ENCODE measurements at regions not wholly inside any gene's neighbourhood (a gene's known extent, or its start where the extent isn't known, plus 50 kb on each side); places are given as distances from the start of the nearest gene placed in this dataset.

GRCh38 chr14:101193845-101194372 lies 290.4 kb upstream of the RTL1 start:
- no peaks in the 10 kb centered on the region for H3K36me3 ChIP-seq (ENCODE audit: insufficient read depth)
- no peak overlapping the region for H3K4me2 ChIP-seq
- H3K9ac ChIP-seq = no peak overlapping the region
- H3K27ac ChIP-seq = no peak overlapping the region
- peaks cover 44% of the 10 kb centered on the region for H3K27me3 ChIP-seq (ENCODE audit: insufficient read depth, low read depth)
- no peak overlapping the region for H2AFZ ChIP-seq (ENCODE audit: low read depth)
- no peaks in the 10 kb centered on the region for H4K20me1 ChIP-seq (ENCODE audit: insufficient read depth)
- no peak overlapping the region for H3K4me3 ChIP-seq (IDR thresholded peaks at IDR 0.05; ENCODE audit: insufficient read depth, low read depth, low read length)
- H3K4me1 ChIP-seq (ENCODE audit: low read depth, poor library complexity, severe bottlenecking) = no peaks in the 10 kb centered on the region
- TF ChIP-seq CTCF (conservative IDR thresholded peaks at IDR 0.05; ENCODE audit: low read depth, low read length) = no peak
- H3K79me2 ChIP-seq (ENCODE audit: insufficient read depth, low read depth) = no peaks in the 10 kb centered on the region

GRCh38 chr14:101194373-101195308 lies 291.1 kb upstream of the RTL1 start:
- Histone ChIP-seq H3K27ac (no peak overlapping the region), H3K27me3 (ENCODE audit: insufficient read depth, low read depth) (peaks cover 43% of the 10 kb centered on the region), H3K9ac (no peak overlapping the region), H3K4me3 (IDR thresholded peaks at IDR 0.05; ENCODE audit: insufficient read depth, low read depth, low read length) (no peak overlapping the region), H3K4me1 (ENCODE audit: low read depth, poor library complexity, severe bottlenecking) (no peaks in the 10 kb centered on the region), H3K4me2 (no peak overlapping the region), H3K79me2 (ENCODE audit: insufficient read depth, low read depth) (no peaks in the 10 kb centered on the region), H2AFZ (ENCODE audit: low read depth) (no peak overlapping the region), H4K20me1 (ENCODE audit: insufficient read depth) (no peaks in the 10 kb centered on the region), H3K36me3 (ENCODE audit: insufficient read depth) (no peaks in the 10 kb centered on the region)
- TF ChIP-seq CTCF (conservative IDR thresholded peaks at IDR 0.05; ENCODE audit: low read depth, low read length) = no peak

GRCh38 chr14:101195309-101195901 lies 291.9 kb upstream of the RTL1 start:
- peaks cover 39% of the 10 kb centered on the region for H3K27me3 ChIP-seq (ENCODE audit: insufficient read depth, low read depth)
- H3K79me2 ChIP-seq (ENCODE audit: insufficient read depth, low read depth) = no peaks in the 10 kb centered on the region
- no peak overlapping the region for H3K4me3 ChIP-seq (IDR thresholded peaks at IDR 0.05; ENCODE audit: insufficient read depth, low read depth, low read length)
- no peak overlapping the region for H2AFZ ChIP-seq (ENCODE audit: low read depth)
- no peak overlapping the region for H3K4me2 ChIP-seq
- no peak overlapping the region for H3K9ac ChIP-seq
- no peak overlapping the region for H3K27ac ChIP-seq
- no peak for TF ChIP-seq CTCF (conservative IDR thresholded peaks at IDR 0.05; ENCODE audit: low read depth, low read length)
- no peaks in the 10 kb centered on the region for H4K20me1 ChIP-seq (ENCODE audit: insufficient read depth)
- no peaks in the 10 kb centered on the region for H3K36me3 ChIP-seq (ENCODE audit: insufficient read depth)
- H3K4me1 ChIP-seq (ENCODE audit: low read depth, poor library complexity, severe bottlenecking) = no peaks in the 10 kb centered on the region

- Histone ChIP-seq H3K79me2 (ENCODE audit: insufficient read depth, low read depth) (no peaks in the 10 kb centered on the region), H3K36me3 (ENCODE audit: insufficient read depth) (no peaks in the 10 kb centered on the region), H3K9ac (no peak overlapping the region), H3K4me2 (no peak overlapping the region), H3K4me3 (IDR thresholded peaks at IDR 0.05; ENCODE audit: insufficient read depth, low read depth, low read length) (no peak overlapping the region), H2AFZ (ENCODE audit: low read depth) (no peak overlapping the region), H4K20me1 (ENCODE audit: insufficient read depth) (no peaks in the 10 kb centered on the region), H3K4me1 (ENCODE audit: low read depth, poor library complexity, severe bottlenecking) (no peaks in the 10 kb centered on the region), H3K27me3 (ENCODE audit: insufficient read depth, low read depth) (peaks cover 36% of the 10 kb centered on the region), H3K27ac (no peak overlapping the region)
- no peak for TF ChIP-seq CTCF (conservative IDR thresholded peaks at IDR 0.05; ENCODE audit: low read depth, low read length)
Measured at GRCh38 chr14:101196051-101196712, 292.7 kb upstream of the RTL1 start.
